Lung microvascular endothelial cell (primary cell): ENCODE measurements at regions not wholly inside any gene's neighbourhood (a gene's known extent, or its start where the extent isn't known, plus 50 kb on each side); places are given as distances from the start of the nearest gene placed in this dataset.

Source experiments
- DNase-seq, 2 donors: peaks; one replicate each; pipeline versions ENCODE4 v3.0.0 to v3.0.0-alpha.2; 2010; ENCODE audit warnings: low read depth in 2 of 2

GRCh38 chr1:181142096-181142958, 53.8 kb downstream of the IER5 start:
- DNase-seq, result peak; percentile 86 to 91

DNA sequence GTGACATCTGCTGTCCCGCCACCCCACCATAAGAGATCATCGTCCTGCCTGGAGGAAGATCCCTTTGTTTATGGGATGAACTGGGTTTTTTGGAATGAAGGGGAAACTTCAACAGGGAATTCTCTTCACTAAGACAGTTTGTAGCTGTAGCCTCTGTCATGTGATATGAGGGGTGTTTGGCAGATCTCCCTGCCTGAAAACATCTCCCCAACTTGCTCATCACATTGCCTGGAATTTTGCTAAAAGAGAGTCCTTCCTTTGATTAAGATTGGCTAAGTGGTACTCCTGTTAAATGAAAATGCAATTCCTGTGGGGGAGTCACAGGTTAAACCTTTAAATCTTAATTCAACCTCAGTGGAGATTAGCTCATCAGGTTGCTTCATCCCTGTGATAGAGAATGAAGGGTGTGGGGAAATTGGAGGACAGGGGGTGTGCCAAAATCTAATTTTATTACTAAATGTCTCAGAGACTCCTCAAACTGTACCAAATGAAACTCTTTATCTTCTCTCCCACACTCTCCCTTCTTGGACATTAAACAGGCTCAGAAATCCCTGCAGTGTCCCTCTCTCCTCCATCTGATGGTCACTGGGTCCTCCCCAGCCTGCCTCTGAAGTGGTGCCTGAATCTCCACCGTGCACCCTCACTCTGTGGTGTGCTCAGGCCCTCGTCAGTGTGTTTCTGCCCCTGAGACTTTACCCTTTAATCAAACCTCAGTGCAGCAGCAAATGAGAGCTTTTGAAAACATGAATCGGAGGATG, 54.8 kb downstream of the IER5 start:
- no peak for DNase-seq

DNA sequence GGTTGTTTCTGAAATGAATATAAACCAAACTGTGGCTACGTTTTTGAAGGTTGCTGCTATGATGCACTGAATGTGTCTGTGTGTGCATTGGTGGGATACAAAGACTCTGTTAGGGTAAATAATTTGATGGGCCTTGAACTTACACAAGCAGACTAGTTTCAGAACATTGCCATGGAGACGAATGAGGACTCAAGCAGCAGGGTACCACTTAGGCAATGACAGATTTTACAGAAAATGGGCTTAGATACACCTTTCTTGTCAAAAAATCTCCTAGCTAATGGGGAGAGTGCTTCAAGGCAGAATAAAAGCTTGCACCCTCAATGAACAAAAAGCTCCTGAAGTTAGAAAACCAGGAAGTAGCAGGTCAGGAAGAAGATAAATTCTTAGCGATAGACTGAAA, 55.7 kb downstream of the IER5 start:
- DNase-seq, result no peak

- DNase-seq, result no peak
Observed at GRCh38 chr1:181148636-181149035, 60.1 kb downstream of the IER5 start.

DNA sequence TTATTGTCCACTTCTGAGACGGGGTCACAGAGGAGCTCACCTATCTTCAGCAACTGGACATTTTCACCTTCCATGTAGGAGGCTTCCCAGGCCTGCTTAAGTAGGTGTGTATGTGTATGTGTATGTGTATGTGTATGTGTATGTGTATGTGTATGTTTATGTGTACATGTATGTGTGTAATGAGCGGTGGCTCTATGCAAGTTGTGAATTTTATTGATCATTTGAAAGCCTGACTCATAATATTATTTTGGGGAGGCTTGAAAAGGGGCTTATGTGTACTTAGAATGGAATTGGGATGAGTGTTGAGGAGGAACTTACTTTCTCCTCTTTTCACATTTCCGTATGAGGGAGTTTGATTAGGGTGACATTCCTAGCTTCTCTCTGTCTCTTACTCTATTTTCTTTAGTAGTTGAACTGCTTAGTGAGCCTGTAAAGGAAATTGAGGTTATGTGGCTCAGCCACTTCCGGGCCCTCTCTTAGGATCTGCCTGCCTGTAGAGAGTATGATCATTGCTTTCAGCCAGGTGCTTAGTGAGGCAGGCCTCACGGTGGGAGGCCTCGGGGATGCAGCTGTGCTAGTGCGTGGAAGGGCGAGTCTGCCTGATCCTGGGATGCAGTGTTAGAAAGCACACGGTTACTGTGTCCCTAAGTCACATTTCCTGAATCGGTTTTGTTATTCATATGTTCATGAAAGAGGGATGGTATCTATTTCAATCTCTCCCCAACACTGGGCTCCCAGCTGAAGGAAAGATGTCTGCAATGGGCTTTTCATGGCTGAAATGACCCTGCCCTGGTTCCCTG, 61.0 kb downstream of the IER5 start:
- DNase-seq, result no peak

GRCh38 chr1:181150273-181150672, 61.8 kb downstream of the IER5 start:
- DNase-seq, result no peak

DNA sequence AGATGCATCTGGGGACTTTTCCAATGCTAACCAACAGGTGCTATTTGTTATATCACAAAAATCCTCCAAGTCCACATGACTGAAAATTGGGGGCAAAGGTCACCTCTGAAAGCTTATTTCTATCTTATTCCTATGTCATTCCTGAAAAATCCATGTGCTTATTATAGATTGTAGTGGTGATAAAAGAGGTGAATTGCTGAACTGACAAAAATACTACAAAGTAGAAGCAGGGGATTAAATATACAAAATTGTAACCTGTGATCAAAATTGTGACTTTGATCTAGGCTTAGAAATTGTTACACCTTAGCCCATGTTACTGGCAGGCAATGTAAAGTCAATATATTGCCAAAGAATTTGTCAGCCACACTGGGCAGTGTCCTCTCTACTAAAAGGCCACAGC, 62.3 kb downstream of the IER5 start:
- DNase-seq, result no peak

DNA sequence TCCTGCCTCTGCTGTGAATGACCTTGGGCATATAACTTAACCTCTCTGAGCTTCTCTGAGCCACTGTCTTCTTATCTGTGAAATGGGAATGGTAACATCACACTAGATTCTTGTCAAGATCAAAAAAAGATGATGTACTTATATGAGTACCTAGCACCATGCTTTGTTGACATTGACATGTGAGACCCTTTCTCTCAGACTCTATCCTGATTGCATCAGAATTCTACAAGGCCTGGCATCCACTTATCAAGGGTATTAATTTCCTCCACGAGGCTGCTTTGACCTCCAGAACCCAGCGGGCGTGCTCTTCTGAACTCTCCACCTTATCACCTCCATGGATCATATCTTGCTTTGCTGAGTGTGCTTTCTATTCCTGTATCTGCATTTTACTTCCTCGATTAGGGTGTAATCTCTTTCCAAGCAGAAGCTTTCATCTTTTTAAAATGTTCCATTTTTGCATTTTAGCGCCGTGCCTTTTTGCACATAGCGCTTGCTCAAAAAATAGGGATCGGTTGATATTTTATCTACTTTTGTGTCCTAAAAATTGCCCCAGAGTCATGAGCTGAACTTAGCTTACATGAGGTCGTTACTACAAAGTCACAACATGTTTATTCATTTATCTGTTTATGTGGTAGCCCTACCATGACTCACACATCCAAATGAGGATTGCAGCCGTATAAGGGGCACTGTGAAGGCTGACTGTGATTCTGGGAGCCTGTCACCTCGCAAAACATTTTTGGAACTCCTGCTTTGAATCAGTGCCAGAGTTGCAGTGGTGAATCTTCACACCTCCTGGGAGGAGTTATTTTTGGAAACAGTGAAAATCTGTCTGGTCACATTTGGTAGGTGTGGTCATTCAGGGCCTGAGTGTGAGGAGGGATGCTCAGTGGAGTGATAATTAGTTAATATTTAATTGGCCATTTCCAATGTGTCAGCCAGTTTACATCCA, 63.2 kb downstream of the IER5 start:
- DNase-seq, result no peak

DNA sequence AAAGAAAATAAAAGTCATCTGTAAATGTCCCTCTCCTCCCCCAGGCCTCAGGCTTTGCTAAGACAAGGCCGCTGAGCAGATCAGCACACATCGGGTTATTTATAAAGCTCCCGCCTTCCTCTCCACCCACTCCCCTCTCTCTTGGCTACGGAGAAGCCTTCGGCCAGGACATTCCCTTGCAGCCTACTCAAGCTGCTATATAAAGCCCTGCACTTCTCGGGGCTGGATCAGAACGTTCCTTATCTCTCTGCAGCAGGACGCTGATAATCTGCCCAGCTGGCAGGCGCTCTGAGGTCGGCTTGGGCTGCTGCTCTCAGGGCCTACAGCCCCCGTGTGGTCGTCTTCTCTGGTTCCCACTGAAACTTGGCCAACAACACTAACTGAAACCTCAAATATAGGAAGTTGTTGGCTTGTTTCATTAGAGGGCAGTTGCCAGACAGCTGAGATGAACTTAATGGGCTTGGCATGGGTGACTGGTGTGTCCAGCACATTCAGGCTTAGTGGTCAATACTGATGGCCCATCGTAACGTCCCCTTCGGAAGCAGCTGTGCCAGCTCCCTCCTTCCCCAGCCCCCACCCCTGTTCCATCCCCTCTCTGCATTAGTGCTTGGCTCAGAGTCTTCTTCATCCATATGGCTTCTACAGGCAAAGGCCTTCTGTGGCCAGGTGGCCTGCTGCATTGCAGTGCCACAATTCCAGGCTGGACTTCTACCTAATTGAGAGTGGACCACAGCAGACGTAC, 64.6 kb downstream of the IER5 start:
- peak; percentile 75 to 86 for DNase-seq

DNA sequence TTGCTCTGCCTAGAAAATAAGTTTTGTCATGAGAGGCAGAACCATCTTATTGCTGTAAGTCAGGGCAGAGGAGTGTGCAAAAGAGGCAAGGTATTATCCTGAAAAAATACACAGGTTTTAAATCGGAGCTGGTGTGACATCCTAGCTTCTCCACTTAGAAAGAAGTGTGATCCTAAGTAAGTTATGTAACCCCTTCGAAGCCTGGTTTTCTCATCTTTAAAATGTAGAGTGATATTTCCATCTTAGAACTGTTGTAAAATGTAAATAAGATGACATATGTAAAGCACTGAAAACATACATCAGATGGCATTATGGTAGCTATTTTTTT, 65.1 kb downstream of the IER5 start:
- DNase-seq, result no peak

DNA sequence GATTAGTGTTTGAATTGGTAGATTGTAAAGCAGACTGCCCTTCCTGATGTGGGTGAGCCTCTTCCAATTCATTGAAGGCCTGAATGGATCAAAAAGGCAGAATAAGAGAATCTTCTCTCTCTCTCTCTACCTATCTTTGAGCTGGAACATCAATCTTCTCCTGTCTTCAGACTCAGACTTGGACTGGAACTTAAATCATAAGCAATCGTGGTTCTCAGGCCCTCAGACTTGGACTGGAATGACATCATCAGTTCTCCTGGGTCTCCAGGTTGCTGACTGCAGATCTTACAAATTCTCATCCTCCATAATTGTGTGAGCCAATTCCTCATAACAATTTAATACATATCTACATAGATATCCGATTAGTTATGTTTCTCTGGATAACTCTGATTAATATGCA, 66.8 kb downstream of the IER5 start:
- no peak for DNase-seq

- peak in 1 of 2 donors; percentile 81 for DNase-seq
Observed at GRCh38 chr1:181159451-181160140, 71.1 kb downstream of the IER5 start.

GRCh38 chr1:181160322-181160721, 71.8 kb downstream of the IER5 start:
- no peak for DNase-seq

DNA sequence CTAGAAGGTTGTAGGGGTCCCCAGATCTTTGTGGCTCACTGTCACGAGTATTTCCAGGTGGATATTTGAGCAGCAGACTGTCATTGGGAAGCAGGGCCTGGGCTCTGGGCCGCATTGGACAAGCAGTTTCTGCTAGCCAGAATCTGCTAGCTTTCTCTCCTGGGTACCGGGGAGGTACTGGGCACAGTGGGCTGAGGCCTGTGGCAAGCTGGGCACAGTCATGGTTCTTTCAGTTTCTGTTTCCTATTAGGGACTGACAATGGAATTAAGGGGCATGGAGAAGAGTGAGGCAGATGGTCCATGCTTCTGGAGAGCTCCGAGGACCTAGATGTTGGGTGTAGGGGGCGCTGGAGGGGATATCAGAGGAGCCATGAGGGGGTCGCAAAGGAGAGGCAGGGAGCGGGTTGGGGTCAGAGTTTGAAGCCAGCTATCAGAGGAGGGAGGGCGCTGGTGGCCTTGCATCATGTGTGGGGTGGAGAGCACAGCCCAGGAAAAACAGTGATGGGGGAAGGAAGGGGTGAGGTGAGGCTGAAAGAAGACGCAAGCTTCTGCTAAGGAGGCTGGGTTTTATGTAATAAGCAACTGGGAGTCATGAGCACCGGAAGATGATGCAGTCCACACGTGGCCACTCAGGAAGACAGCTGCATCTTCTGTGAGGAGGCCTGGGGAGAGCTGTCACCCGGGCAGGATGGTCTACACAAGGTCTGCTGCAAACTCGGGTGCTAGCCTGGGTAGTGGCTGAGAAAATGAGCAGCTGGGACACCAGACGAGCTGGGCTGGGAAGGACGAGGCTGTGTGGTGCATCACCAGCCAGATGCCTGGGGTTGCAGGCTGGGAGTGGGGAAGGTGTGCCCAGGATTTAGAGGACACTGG, 72.7 kb downstream of the IER5 start:
- DNase-seq, result peak in 1 of 2 donors; percentile 63

DNA sequence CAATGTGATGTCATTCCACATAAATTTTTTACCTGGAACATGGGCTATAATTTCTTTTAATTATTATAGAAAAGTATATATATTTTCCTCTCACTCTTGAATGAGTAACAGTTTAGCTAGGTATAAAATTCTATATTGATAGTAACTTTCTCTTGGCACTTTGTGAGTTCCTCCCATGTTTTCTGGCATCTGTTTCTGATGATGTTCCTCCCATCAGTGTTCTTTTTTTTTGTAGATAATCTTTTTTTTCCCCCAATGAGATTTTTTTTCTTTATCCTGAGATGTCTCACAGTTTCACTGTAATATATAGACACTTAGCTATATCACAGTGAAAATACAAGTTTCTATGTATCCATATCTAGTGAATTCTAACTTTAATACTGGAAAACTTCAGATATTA, 75.2 kb downstream of the IER5 start:
- DNase-seq, result no peak

DNA sequence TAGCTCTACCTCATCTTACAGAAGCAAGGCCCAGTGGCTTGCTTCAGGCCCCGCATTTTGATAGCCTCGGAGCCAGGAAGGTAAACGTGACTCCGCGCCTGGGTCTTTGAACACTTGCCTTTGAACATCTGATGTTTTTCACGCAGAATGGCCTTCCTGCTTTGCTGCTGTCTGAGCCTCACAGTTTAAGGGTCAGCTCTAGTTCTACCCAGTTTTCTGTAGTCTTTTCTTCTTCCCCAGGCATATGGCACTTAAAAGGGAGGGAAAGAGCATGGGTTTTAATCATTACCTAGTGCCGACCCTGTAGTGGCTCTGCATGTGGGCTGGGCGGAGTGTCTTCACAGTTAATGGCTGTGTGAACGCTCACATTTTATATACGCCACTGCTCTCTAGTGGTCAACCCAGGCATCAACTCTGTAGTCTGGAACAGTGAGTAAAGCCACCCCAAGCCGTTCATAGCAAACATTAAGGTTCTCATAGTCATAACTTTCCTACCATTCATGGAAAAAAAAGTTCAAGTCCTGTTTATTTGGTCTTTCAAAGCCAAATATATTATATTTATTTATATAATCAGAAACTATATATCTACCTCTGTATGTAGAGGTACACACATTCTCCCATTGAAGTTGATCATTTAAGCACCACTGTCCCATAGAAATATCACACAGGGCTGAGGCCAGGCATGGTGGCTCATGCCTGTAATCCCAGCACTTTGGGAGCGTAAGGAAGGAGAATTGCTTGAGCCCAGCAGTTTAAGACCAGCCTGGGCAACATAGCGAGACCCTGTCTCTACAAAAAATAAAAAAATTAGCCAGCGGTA, 78.1 kb downstream of the IER5 start:
- DNase-seq, result peak; percentile 75 to 81

DNA sequence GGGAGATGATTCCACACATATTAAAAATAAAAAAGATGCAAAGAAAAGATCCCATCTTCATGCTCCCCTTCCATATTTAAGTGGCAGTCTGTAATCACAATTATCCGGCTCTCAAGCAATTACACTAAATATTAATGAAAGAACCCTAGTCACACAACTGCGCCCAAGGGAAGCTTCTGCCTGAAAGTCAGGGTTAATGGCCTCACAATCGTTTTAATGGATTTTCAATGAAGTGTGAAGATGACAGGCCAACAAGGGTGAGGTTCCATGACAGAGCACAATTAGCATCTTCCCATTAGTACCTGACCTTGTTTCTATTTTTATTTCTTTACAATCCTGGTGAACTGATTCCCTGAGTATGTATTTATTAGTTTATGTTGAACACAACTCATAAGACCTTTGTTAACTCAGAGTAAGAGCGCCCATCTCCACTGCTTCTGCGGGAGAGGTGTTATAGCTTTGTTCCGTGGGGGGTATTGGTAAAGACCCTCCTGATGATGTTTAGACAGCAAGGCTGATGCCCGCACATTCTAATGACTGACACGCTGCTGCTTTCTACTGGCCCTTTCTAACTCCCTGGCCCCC, 80.9 kb downstream of the IER5 start:
- DNase-seq, result no peak
